ENCODE measurements at regions not wholly inside any gene's neighbourhood (a gene's known extent, or its start where the extent isn't known, plus 50 kb on each side); places are given as distances from the start of the nearest gene placed in this dataset.

DNA sequence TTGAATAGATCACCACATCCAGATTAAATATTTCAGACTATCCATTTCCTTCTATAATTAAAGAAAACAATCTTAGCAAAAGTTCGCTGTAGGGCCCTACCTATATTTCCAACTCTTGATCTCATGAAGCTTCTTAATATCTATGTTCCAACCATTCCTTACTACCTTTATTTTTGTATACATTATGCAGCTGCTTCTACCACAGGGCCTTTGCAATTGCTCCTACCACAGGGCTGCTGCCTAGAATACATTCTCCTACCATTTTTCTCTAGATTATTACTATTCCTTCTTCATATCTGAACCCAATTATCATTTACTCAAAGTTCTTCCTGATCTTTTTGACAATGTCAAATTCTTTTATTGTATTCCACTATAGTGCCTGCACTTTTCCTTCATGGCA lies 516.6 kb downstream of the RFPL4B start:
- TF ChIP-seq POLR2AphosphoS5 (IDR thresholded peaks at IDR 0.05; ENCODE audit: borderline replicate concordance, low read depth, low read length), result no peak
- no peak for TF ChIP-seq EZH2 (IDR thresholded peaks at IDR 0.05)
- no peak for TF ChIP-seq FOXP2 (optimal IDR thresholded peaks at IDR 0.05; ENCODE audit: control extremely low read depth, extremely low read length, insufficient read depth)

Data from SK-N-MC (cell line).